ENCODE measurements at regions not wholly inside any gene's neighbourhood (a gene's known extent, or its start where the extent isn't known, plus 50 kb on each side); places are given as distances from the start of the nearest gene placed in this dataset.
"Not testable (repeated sequence)": the region's sequence is repeated elsewhere in the genome, so short reads cannot be mapped to it uniquely, and the experiment has no call there.

DNA sequence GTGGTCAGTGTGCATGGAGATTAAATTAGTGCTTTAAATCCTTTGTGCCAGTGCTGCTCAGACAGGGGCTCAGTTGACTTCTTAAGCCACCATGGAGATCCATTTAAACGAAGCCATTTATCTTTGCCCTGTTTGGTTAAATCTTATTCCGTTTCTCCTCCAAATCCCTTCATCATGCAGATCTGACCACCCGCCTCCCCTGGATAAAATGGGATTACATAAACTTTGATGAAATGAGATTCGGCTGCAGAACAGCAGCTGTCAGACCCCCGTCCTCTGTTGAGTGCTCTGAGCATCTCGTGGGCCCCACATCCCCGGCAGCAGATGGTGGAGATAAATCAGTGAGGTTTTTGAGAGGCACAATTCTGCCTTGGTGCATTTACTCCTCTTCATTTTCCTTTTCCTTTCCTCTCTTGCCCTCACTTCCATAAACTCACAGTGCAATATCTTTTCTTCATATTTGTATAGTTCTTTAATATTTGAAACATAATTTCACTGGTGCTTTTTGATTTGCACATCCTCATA lies 84.4 kb upstream of the TWIST2 start:
- no peak for DNase-seq

DNA sequence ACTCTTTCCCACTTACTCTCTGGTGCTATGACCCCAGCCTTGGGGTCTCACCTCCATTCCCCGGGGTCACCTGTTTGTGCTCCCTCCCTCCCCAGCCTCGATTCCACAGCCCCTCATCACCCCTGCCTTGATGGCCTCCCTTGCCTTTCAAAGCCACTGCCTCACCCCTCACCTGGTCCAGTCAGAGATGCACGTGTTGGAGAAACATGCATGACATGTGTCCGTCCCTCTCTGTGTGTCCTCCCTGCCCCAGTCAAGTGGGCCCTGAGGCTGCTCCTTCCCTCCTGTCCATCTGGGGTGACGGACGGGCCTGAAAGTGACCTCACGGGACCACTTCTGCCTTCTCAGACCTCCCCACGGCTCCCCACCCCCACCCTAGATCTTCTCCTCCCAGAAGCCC lies 82.3 kb upstream of the TWIST2 start:
- DNase-seq: no peak

DNA sequence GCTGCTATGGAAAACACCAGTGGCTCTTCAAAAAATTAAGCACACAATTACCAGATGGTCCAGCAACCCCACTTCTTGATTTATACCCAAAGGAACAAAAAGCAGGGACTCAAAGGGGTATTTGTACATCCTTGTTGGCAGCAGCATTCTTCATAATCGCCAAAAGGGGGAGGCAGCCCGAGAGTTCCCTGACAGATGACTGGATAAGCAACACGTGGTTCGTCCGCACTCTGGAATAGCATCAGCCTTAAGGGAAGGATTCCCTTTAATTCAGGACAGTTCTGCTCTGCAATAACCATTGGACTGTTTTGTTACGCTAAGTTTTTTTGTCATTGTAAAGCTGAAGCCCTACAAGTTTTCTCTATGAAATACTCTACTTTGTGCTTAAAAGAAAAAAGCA lies 76.7 kb upstream of the TWIST2 start:
- DNase-seq: no peak

- no peak for DNase-seq
Observed at GRCh38 chr2:238771639-238772038, 76.2 kb upstream of the TWIST2 start.

DNA sequence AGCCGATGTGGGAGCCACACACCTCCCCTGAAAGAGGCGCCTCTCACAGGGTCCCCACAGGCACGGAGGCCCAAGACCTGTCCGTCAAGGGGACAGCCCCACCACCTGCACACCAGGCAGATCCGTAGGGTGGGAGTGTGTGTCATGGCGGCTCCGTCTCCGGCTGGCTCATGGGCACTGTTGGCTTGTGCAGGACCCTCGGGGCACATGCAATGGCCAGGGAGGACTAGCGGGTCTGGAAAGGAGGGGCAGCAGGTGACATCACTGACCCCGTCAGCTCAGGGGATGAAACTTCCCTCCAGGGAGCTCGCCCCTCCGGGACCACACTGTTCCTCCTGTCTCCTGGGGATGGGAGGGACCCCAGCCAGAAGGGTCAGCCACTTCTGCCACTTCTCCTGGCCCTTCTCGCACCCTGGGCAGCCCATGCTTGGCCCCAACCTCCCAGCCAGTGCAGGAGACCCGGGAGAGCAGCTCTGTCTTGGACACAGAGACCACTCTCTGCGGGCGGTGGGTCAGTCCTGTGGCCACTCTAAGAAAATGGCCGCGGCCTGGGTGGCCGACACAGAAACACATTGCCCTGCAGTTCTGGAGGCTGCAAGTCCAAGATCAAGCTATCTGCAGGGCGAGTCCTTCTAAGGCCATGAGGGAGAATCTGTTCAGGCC lies 75.1 kb upstream of the TWIST2 start:
- no peak for DNase-seq

GRCh38 chr2:238773472-238773871 lies 74.4 kb upstream of the TWIST2 start:
- no peak for DNase-seq

DNA sequence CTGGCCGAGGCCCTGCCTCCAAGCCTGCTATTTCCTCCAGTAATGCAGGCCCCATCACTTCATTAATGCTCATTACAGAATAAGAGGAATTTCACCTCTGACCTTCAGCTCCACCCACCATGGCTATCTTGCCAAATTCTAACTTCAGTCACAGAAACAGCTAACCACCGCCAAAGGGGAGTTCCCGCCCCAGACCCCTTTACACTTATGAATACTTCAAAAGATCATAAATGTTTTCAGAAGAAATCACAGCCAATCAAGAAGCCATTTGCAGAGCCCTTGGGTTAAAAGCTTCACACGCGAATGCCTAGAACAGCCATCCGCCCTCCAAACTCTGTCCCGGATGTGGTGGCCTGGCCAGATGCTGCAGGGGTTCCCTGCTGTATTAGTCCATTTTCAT lies 73.8 kb upstream of the TWIST2 start:
- no peak for DNase-seq

DNA sequence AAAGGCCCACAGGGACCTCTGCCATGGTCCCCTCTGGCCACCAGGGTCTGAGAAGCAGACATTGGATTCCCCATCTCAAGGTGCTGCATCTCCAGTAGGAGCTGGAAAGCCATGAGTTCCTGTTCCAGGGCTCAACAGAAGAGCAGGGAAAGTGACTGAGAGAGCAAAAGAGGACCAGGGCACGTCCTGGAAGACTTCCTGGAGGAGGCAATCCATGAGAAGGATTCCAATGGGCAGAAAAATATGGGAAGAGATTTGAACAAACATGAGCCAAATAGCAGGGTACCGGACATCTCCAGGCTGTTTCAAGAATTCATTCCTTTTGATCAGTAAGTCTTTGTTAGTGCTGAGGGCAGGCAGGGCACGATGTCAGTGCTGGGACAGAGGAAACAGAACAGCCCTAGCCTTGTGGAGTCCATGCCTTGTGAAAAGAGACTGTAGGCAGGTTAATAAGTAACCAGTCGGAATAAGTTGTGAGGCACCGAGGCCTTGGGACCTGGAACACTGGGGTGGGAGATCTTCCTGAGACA lies 72.8 kb upstream of the TWIST2 start:
- DNase-seq: no peak

- DNase-seq: no peak
Observed at GRCh38 chr2:238775591-238775990, 72.3 kb upstream of the TWIST2 start.

DNA sequence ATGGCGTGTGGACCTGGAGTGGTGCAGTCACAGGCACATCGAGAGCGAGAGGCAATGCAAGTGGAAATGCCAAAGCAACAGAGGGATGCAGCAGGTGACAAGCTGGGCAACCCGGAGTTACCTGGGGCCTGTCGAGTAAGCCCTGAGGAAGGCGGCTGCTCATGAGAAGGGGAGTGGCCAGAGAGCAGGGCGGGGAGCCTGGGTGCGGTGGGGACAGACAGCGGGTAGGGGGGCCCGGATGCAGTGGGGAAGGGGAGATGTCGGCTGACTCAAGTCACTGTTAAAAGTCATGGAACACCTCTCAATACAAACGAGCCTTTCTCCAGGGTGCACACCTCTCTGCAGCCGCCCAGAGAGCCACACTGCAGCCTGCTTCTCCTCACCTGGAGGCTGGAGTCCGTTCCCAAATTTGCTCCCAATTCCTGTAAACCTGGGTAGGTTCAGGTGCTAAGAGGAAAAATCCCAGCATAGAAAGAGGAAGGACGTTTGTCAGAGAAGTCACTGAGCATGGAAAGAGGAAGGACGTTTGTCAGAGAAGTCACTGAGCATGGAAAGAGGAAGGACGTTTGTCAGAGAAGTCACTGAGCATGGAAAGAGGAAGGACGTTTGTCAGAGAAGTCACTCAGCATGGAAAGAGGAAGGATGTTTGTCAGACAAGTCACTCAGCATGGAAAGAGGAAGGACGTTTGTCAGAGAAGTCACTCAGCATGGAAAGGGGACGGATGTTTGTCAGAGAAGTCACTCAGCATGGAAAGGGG lies 71.7 kb upstream of the TWIST2 start:
- no peak for DNase-seq

GRCh38 chr2:238776761-238777046 lies 71.2 kb upstream of the TWIST2 start:
- DNase-seq: not testable (repeated sequence)

- DNase-seq: no peak
Observed at GRCh38 chr2:238777369-238778067, 70.4 kb upstream of the TWIST2 start.

GRCh38 chr2:238784671-238785527 lies 63.0 kb upstream of the TWIST2 start:
- DNase-seq: peak; percentile 70

GRCh38 chr2:238785528-238785860 lies 62.4 kb upstream of the TWIST2 start:
- no peak for DNase-seq

DNA sequence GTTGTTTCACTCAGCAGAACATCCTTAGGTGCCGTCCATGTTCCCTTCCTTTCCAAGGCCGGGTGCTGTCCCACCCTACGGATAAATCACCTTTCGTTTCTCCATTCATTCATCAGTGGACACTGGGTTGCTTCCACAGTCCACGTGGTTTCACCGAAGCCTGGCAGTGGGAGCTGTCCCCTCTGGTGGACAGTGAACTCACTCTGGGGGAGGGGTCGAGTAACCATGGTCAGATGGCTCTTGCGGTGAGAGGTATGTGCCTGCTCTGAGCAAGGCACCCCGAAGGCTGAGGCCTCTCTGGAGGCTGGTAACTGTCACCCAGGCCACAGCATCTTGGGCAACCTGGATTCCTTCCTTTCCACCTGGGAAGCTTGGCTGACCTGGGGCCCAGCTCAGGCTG lies 61.5 kb upstream of the TWIST2 start:
- no peak for DNase-seq

DNA sequence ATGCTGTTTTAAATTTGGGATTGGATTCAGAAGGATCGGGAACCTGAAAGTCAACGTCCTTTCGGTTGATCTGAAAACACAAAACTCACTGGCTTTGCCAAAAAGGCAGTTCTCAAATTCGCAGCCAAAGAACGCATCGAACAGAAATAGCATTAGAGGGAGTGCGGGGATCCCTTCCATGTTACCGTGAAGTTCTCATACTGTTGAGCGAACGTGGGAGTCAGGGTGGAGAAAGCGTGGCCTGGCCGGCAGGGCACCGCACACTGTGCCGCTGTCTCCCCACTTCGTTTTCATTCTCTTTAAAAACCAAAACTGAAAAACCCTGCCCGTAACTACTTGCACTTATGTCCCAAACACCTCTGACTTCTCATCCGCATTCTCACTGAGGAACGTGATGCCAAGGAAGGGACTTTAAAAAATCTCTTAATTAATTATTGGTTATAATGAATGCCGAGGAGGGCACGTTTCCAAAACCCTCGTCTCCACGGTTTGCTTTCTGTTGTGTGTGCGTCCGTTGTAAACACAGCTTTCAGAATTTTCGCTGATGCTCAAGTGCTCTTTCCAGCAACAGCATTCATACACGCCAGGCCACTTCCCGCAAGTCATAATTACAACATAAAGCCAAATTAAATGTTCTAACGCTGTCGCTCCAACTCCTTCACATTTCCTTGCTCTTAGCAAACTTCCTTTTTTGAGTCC lies 60.9 kb upstream of the TWIST2 start:
- DNase-seq: no peak

DNA sequence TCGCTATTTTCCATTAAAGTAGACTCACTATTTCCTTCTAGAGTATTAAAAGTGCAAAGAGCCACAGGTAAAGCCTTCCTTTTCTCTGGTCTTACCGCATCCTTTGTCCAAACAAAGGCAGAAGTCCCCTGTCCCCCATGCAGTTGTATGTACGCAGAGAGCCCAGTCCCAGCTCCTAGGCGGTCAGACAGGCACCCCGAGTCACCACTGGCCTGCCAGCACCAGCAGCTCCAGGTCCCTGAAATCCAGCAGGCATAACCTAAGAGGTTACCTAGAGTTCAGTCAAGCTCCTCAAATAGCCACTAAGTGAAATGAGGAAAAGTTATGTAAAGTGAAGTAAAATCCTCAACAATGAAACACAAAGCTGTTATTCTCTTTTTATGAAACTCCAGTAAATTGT lies 60.4 kb upstream of the TWIST2 start:
- no peak for DNase-seq

- no peak for DNase-seq
Observed at GRCh38 chr2:238789317-238789806, 58.5 kb upstream of the TWIST2 start.

- DNase-seq: no peak
Observed at GRCh38 chr2:238790126-238790832, 57.6 kb upstream of the TWIST2 start.

GRCh38 chr2:238790833-238791230 lies 57.1 kb upstream of the TWIST2 start:
- DNase-seq: no peak

- DNase-seq: no peak
Observed at GRCh38 chr2:238791354-238791753, 56.5 kb upstream of the TWIST2 start.

GRCh38 chr2:238793306-238793705 lies 54.6 kb upstream of the TWIST2 start:
- DNase-seq: no peak

Data from hematopoietic multipotent progenitor cell treated with erythropoietin and hydrocortisone succinate and interleukin-3 and kit ligand, for 6 days (in vitro differentiated cells).